NCI-H1694 (cell line): ENCODE measurements at regions not wholly inside any gene's neighbourhood (a gene's known extent, or its start where the extent isn't known, plus 50 kb on each side); places are given as distances from the start of the nearest gene placed in this dataset.

Source experiments
- DNase-seq: peaks from one replicate; lab custom pipeline; 2025; lab: John Stamatoyannopoulos, UW

DNA sequence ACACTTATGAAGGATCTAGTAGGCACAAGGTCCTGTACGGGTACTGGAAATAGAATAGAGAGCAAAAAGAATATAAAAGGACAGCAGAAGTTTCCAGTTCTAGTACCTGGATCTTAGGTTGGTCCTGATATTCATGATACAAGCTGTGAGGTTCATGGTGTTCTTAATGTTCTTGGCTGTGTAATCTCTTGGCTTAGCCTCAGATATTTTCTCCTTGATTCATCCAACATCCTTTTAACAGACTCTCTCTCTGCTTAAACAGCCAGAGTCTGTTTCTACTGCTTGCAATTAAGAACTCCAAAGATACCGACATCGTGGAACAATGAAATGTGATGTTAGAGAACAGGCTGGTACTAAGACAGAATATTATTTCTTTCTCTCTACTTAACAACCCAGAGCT lies 49.9 kb downstream of the CNTN3 start:
- no peak for DNase-seq

DNA sequence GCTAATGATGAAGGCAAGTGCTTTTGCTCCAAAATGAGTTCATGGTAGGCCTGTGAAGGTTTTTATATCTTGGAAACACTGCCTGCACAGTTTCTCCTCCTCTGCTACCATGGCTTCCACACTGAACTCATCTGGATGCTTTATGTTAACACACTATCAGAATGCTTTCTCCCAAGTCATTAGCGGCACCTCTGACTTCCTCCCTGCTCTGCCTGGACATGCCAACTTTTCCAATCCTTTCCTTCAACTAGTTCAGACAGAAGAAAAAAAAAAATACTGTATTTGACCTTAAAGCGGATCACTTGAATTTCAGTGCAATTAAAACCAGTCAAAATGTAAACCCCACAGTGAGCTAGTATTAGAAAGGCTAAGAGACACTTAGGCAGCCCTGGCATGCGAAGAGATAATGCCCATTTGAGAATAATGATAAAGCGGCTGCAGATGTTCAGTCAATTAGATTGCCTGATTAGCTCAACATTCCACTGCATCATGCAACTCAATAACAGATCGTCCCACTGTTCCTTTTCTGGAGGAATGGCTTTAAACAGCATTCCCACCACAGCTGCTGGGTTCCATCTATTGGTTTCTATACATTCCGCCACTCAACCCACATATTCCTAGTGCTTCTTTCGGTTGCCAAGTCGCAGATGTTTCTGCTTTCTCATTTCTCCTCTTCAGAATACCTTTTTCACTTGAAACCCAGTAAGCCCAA lies 51.7 kb downstream of the CNTN3 start:
- DNase-seq, result no peak

DNA sequence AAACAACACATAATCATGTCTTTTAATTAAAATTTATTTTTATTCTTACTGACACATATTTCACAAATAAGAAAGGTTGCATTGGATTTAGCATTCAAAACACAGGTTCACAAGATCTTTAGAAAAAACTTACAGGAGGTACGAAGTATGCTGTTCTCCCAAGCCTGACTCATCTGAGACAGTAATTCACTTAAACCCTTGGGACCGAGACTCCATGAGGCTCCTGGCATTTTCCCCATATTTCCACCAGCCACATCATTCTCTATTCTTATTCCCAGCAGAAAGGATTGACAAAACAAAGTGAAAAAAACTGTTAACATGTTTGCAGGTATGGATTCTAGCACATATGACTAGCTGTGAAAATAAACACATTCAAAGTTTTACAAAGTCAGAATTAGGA lies 52.6 kb downstream of the CNTN3 start:
- DNase-seq, result no peak

DNA sequence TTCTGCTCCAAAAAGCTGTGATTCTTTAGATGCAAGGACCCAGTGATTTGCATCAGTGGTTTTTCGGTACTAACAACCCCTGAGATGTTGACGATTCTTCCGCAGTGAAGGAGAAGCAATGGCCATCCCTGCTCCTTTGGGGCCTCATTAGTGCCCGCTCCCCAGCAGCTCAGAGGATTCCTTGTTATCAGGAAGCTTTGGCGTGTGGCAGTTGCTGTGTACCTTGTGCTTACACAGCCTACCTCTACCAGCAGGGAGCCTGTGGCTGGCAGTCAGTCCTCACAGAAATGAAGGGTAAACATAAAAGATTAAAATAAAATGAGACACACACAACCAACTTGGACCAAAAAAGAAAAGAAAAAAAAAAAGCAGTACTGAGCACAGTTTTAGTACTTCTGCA lies 55.2 kb downstream of the CNTN3 start:
- no peak for DNase-seq

DNA sequence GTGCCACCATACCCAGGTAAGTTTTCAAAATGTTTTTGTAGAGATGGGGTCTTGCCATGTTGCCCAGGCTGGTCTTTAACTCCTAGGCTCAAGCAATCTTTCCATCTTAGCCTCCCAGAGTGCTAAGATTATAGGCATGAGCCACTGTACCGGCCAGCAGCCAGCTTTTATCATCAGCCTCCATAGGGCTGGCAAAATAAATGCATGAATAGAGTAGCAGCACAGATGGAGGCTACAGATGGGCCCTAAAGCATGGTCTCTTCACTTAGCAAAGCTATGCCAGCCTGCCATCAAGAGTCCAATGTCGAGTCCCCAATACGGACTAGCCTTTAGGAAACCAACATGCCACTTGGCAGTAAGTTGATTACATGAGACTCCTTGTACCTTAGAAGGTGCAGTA lies 63.8 kb downstream of the CNTN3 start:
- DNase-seq, result no peak

DNA sequence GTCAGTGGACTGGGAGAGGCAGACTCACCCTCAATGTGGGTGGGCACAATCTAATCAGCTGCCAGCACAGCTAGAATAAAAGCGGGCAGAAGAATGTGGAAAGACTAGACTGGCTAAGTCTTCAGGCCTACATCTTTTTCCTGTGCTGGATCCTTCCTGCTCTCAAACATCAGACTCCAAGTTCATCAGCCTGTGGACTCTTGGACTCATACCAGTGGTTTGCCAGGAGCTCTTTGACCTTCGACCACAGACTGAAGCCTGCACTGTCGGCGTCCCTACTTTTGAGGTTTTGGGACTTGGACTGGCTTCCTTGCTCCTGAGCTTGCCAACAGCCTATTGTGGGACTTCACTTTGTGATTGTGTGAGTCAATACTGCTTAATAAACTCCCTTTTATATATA lies 68.0 kb downstream of the CNTN3 start:
- DNase-seq, result no peak

DNA sequence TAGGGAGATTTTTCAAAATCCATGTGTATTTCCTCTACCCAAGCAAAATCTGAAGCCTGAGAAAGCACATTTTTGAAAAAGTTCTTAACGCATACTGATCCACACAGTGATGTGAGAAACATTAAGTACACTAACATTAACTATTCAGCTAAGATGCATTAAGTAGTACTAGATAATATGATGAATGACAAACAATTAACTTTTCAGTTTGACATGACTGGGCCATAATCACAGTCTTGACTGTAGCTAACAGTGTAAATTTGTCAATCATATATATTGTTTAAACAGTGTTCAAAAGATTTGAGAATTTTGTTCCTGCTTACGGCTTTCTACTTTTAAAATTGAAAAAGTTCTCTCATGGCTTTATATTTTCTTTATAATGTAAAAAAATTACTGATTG lies 72.0 kb downstream of the CNTN3 start:
- DNase-seq, result no peak

DNA sequence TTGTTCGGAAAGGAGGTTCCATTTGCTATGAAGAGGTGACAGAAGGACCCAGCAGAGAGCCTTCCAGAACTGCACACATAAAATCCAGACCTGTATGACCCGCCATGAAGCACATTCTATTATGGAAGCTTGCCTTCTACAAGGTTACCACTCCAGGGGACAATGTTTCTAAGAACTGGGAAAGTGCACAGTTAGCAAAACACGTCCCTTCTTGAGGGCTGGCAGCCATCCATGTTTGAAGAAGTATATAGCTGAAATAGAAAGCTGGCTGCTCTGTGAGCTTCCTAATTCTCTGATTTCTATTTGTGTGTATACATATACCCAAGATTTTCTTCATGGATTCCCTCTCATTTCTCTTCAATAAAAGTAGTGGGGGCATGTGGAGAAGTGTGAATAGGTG lies 74.6 kb downstream of the CNTN3 start:
- no peak for DNase-seq

DNA sequence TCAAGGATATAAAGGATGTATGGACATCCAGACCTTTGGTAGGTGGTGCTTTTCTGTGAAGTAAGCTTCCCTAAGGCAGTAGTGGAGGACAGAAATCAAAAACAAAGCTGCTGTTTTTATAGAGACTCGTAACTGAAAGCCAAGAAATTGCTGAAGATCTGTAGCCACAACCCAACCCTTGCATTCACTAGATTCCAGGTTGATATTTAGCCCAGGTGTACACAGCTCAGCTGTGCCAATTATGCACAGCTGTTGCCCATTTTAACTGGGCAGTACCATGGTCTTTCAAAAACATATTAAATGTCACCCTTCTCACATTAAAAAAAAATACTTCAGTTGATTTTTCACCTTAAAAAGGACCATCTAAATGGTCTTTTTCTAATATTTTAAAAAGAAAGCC lies 75.8 kb downstream of the CNTN3 start:
- DNase-seq, result no peak

DNA sequence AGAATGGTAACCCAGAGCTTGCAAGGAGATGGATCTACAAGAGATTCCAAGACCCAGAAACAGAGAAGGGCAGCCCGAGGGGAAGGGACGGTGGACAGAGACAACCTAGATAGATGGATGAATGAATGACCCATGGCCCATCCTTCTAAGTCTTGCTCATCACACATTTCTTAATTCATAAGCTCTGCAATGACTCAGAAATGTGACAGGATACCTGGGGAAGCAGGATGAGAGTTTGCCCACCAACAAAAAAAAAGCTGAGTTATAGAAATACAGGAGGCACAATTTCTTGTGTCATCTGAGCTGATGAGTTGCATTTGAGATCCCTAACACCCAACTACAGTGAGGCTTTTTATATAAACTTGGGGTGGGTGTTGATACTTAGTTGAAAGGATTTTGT lies 76.6 kb downstream of the CNTN3 start:
- DNase-seq, result no peak

DNA sequence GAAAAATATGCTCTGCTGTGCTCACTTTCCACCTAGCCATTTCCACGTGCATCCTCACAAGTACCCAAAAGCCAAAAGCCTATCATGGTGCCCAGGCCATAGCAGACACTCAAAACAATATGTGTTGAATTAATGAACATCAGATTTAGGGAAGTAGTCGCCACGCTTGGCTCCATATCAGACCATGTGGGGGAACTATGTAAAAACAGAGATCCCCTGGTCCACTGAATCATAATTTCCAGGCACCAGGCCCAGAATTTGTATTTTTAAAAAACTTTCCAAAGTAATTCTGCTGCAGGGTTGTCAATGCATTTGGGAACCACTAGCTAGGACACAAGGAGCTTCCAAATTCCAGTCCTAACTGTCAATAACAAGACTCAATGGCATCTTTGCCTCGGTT lies 77.3 kb downstream of the CNTN3 start:
- DNase-seq, result no peak

DNA sequence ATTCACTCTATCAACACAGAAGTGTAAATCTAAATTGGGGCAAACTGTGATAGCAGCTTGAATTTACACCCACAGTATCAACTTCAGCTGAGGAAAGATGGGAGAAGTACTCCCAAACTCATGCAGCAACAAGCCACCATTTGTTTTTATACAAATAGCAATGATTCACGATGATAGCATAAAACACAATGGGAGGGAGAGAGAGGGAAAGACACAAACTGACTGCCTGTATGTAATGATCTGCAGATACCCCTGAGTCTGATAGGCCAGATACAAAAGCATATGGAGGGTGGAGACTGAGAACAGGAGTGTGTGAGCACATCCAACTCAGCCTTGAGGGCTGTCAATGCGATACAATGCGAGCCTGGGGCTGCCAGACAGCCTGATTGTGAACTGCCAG lies 79.2 kb downstream of the CNTN3 start:
- no peak for DNase-seq

DNA sequence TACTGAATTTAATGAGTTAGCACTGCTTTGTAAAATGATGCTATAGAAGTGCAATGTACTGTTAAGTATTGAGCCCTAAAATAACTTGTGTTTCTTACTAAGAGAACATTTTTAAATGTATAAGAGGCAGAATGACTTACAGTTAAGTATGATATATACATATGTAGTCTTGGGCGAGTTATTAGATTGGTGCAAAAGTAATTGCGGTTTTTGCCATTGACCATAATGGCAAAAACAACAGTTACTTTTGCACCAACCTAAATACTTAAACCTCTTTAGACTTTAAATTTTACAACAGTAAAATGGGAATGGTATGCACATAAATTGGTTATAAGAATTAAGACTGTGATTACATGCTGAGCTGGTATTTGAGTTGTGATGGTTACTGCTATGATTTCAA lies 79.8 kb downstream of the CNTN3 start:
- DNase-seq, result no peak

DNA sequence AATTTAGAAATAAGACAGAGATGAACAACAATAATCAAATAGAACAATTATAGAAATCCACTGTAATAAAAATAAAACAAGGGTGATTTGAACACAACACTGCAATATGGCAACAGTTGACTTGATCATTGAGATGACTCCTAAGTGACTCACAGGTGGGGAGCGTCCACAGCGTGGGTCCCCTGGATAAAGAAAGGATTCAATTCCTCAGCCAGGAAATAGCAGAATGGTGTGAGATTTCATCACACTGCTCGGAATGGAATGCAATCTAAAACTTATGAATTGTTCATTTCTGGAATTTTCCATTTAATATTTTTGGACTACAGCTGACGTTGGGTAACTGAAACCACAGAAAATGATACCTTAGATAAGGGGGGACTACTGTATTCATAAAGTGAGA lies 82.0 kb downstream of the CNTN3 start:
- no peak for DNase-seq

DNA sequence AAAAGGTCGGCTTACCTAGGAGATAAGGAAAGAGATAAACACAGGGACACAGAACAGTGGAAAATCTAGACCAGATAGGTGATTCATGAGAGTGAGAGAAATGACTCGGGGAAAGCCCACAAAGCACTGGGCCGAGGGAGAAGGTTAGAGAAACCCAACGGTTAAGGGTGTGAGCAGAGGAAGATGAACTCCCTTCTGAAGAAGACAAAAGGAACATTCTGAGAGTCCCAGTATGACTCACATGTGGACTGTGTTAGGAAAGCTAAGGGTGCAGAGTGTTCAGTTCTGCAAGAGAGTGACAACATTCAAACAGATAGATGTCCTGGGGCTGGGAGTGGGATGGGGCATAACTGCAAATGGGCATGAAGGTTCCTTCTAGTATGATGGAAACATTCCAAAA lies 83.0 kb downstream of the CNTN3 start:
- DNase-seq, result no peak

DNA sequence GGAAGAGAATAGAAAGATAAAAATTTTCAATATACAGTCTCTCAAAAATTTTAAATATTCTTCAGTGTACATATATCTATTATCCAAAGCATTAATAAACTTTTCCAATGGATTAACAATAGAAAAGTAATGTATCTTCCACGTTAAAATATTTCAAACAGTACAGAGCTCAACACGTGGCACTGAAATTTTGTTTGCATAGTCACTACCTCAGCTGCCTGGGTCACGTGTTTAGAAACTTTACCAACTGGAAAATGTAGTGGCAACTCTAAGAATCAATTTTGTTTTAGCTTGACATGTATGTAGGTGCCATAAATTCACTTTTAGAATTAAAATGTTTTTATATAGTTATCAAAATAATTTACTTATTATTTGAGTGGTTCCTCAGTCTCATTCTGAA lies 85.3 kb downstream of the CNTN3 start:
- no peak for DNase-seq

DNA sequence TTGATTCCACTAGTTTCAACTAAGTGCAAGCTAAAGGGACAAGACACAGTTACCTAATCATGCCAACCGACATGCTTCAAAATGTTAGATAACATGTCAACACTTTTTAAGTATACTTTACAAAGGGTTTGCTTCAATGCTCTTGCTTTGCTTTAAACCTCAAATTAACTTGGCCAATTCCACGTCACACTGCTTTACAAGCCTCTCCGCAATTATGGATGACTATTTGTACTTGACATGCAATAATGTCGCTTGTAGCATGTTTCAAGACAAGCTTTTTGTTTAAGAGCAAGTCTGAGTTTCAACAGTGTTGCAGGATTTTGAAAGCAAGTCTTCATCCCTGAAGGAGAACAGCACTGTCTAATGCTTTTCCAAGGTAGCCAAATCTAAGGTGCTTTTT lies 86.9 kb downstream of the CNTN3 start:
- DNase-seq, result no peak

DNA sequence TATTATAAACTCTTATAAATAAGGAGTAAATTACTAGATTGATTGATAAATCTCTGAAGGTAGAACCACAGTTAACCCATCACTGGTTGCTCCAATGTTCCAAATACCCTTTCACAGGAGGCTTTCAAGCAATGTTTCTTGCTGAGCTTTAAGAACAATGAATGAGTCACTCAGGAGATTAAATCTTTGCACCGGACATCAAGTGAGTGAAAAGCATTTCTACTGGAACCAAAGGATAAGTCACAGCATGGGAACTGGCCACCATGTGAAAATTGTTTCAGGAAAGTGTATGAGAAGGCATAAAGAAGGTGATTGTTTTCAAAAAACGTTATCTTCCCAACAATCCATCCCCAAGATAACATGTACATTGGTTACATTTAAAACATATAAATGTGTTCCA lies 90.6 kb downstream of the CNTN3 start:
- DNase-seq, result no peak

DNA sequence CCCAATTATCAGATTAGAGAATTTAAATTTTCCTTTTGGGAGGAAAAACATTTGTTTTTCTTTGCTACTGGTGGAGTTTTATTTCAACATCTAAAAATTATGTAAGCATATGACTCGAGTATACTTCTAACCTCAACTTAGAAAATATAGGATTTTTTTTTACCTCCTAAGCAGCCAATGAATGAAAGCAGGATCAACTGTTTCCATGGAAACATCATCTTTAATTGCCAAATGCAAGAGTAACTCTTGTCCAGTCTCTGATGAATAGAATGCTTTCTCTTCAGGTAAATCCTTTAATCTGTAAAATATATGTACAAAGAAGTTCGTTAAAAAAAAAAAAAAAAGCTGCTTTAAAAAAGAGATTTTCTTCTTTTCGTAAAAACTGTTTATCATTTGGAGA lies 93.6 kb downstream of the CNTN3 start:
- DNase-seq, result no peak

DNA sequence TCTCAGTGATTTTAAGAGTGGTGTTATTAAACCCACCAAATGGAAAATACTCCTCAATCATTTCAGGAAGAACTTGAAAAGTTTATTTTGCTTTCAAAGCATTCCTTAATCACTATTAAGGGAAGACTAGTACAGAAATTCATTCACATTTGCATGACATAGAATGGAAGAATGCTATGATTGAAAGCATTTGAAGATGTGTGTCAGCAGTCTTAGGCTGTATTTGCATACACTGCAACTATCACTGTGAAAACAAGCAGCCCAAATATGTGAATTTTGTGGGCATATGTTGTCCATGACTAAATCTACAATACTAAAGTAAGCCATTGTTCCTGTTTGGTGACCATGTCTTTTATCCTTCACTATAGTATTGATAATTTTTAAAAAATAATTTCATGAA lies 95.8 kb downstream of the CNTN3 start:
- no peak for DNase-seq

DNA sequence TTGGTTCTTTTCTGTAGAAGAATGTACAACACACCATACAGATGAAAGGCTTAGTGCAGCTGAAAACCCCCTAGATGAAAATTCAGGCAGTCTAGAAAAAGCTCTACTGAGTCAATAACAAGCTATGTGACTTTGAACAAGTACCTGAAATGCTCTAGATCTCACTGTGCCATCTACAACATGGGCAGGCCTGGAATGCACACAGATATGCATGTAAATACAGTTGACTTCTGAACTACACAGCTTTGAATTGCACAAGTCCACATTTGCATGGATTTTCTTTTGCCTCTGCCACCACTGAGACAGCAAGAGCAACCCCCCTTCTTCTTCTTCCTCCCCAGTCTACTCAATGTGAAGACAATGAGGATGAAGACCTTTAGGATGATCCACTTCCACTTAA lies 98.4 kb downstream of the CNTN3 start:
- DNase-seq, result no peak

DNA sequence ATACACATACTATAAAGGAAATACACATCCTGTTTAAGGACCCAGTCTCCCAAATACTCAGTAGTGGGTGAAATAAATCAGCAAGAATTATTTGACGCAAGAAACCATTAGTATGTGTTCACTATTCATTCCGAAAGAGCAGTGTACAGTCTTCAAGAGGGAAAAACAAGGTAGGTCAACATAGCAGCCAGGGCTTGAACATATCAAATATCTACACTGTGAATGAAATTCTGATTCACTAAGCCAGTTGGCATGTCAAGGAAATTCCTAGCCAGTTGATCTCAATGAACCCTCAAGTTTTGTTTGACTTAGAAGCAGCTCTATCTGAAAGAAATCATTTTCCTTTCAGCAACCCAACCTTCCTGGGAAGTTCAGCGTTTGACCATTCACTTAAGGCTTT lies 99.0 kb downstream of the CNTN3 start:
- no peak for DNase-seq

DNA sequence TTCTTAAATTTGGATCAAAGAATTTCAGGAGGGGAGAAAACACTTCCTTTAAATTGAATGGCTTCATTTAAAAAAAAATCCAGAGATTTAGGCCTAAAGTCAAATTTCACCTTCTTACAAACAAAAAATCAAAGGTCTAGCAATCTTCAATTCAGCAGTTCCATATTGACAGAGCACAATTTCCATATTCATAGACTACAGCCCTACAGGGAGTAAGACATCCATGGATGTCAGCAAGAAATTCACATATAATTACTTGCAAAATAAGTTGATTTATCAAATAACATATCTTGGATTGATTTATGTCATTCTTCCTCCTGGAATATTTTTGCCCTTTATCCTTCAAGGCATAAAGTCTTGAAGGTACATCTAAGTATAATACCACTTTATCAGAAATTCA lies 103.4 kb downstream of the CNTN3 start:
- DNase-seq, result no peak

DNA sequence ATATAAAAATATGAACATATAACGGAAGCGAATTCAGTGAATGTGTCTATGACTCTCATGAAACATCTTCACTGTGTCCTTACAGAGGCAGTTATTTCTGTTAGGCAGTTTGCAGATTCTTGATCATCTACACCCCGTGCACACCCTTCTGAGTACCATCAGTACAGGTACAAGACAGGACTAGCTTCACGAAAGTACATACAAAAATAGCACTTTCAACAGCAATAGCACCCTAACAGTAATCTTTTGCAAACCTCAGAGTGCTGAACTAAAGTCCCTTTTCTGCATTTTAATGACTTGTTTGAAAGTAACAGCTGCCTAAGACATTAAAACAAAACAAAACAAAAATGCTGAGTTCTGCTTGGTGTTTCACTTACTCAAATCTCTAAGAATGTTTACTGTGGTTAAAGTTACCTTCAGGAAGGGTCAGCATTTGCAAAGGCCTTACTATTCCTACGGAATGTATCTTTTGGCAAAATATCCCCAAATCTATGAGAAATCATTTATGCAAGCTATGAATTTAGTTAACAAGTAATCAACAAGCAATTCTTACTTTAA lies 104.1 kb downstream of the CNTN3 start:
- DNase-seq, result no peak

DNA sequence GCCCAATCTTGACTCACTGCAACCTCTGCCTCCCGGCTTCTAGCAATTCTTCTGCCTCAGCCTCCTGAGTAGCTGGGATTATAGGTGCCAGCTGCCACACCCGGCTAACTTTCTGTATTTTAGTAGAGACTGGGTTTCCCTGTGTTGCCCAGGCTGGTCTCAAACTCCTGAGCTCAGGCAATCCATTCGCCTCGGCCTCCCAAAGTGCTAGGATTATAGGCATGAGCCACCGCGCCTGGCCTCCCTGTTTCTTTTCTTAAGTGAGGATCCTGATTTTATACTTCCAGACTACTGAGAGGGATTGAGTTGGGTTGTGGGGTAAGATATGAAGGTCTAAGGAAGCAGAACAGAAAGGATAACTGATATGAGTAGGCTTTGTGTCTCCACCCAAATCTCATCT lies 106.8 kb downstream of the CNTN3 start:
- DNase-seq, result no peak
